T-helper 1 cell treated with Interleukin-12 subunit alpha and Interleukin-12 subunit beta and Interleukin-4 antibody, amounts not matched to agents 30 μg/mL and 1 μg/mL, for 36 hours (primary cell): ENCODE measurements at regions not wholly inside any gene's neighbourhood (a gene's known extent, or its start where the extent isn't known, plus 50 kb on each side); places are given as distances from the start of the nearest gene placed in this dataset.
"Not testable (repeated sequence)": the region's sequence is repeated elsewhere in the genome, so short reads cannot be mapped to it uniquely, and the experiment has no call there.

Source experiments
- H3K27ac Mint-ChIP-seq: one replicate; pipeline ENCODE4 v1.8.0; 2021; ENCODE audit warnings: mild to moderate bottlenecking, mixed read lengths
- H3K27me3 Mint-ChIP-seq: one replicate; pipeline ENCODE4 v1.8.0; 2021; ENCODE audit warnings: low read depth, mixed read lengths
- H3K36me3 Mint-ChIP-seq: one replicate; pipeline ENCODE4 v1.8.0; 2021; ENCODE audit warnings: low read depth, mixed read lengths
- H3K4me1 Mint-ChIP-seq: one replicate; pipeline ENCODE4 v1.8.0; 2021; ENCODE audit warnings: low read depth, mixed read lengths
- H3K4me3 Mint-ChIP-seq: one replicate; pipeline ENCODE4 v1.8.0; 2021; ENCODE audit warnings: mild to moderate bottlenecking, moderate library complexity, mixed read lengths
- H3K9me3 Mint-ChIP-seq: one replicate; pipeline ENCODE4 v1.8.0; 2021; ENCODE audit warnings: mixed read lengths

GRCh38 chr3:104257486-104257885 is 1109.2 kb upstream of the ALCAM start:
- H3K4me1 Mint-ChIP-seq = no peaks in the 10 kb centered on the region
- peaks cover 2% of the 10 kb centered on the region for H3K9me3 Mint-ChIP-seq
- no peak overlapping the region for H3K27ac Mint-ChIP-seq
- H3K36me3 Mint-ChIP-seq = no peaks in the 10 kb centered on the region
- H3K27me3 Mint-ChIP-seq = no peaks in the 10 kb centered on the region
- H3K4me3 Mint-ChIP-seq = no peak overlapping the region

GRCh38 chr3:104263477-104263876 is 1103.2 kb upstream of the ALCAM start:
- no peaks in the 10 kb centered on the region for H3K36me3 Mint-ChIP-seq
- no peaks in the 10 kb centered on the region for H3K27me3 Mint-ChIP-seq
- H3K4me1 Mint-ChIP-seq = no peaks in the 10 kb centered on the region

GRCh38 chr3:104266219-104266618 is 1100.5 kb upstream of the ALCAM start:
- H3K9me3 Mint-ChIP-seq, H3K4me3 Mint-ChIP-seq, H3K36me3 Mint-ChIP-seq, H3K27me3 Mint-ChIP-seq, H3K4me1 Mint-ChIP-seq, H3K27ac Mint-ChIP-seq: not testable (repeated sequence)

More at GRCh38 chr3:104263477-104263876, 1103.2 kb upstream of the ALCAM start:
- no peak overlapping the region for H3K4me3 Mint-ChIP-seq
- H3K9me3 Mint-ChIP-seq = no peaks in the 10 kb centered on the region
- H3K27ac Mint-ChIP-seq = no peak overlapping the region

- Mint-ChIP-seq H3K36me3 (no peaks in the 10 kb centered on the region), H3K4me3 (no peak overlapping the region), H3K4me1 (no peaks in the 10 kb centered on the region), H3K9me3 (no peaks in the 10 kb centered on the region), H3K27ac (no peak overlapping the region), H3K27me3 (no peaks in the 10 kb centered on the region)
Observed at GRCh38 chr3:104269771-104270170, 1096.9 kb upstream of the ALCAM start.

DNA sequence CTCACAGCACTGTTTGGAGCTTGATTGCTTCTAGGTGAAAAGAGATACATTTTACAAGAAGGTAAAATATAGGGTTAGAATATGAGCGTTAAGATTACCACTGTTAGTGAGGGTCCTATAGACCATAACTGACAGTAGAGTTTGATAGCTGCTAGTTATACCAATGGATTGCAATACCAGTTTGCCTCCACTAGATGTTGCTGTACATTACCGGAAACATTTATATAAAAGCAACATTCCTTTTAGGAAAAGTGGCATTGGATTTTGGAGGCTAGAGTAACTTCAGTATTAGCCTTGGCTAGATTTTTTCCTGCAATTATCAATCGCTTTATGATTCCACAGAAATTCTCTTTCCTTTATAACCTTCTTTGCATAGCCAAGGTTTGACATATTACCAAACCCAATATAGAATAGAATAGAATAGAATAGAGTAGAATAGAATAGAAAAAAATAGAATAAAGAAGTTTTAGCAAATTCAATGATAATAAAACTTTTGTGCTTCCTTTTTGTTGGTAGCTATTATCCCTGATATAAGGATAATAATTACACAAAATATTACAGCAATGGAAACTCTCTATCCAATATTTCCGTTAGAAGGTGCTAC is 1093.6 kb upstream of the ALCAM start:
- Mint-ChIP-seq H3K4me1 (no peaks in the 10 kb centered on the region), H3K27me3 (no peaks in the 10 kb centered on the region), H3K9me3 (no peaks in the 10 kb centered on the region), H3K36me3 (no peaks in the 10 kb centered on the region), H3K4me3 (no peak overlapping the region), H3K27ac (no peak overlapping the region)

DNA sequence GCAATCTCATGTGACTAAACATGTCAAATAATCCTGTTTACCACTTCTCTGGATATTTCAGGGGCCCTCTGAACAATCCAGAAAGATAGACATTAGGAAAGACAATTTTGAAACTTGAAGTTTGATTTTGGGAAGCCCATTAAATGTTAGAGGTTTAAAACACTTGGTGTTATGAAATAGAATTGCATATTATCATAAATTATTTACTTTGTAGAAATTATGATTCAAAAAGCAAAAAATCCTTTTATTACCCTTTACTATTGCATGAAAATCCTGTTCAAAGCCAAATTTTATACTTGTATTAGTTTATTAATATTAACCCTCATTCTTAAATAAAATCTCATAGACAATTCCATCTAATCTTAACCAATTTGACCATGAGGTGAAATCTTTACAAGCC is 1091.5 kb upstream of the ALCAM start:
- no peaks in the 10 kb centered on the region for H3K9me3 Mint-ChIP-seq
- H3K4me3 Mint-ChIP-seq = no peak overlapping the region
- no peak overlapping the region for H3K27ac Mint-ChIP-seq
- no peaks in the 10 kb centered on the region for H3K36me3 Mint-ChIP-seq
- peaks cover 3% of the 10 kb centered on the region for H3K4me1 Mint-ChIP-seq
- H3K27me3 Mint-ChIP-seq = no peaks in the 10 kb centered on the region

DNA sequence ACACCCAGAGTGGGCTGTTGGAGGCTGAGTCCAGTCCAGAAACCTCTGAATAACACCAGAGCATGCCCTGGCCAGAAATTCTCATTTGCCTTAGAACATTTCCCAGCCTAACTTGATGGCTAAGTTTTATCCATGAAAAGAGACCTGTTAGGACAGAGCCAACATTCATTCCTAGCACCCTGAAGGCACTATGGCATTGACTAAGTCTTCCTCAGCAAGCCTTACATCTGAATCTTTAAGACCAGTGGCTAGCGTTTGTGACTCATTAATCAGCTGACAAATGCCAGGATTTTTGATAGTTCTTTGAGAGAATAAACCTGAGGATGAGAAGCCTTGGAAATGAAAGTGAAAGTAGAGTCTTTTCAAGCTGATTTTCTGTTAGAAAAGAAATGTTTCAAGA is 1087.1 kb upstream of the ALCAM start:
- H3K4me1 Mint-ChIP-seq = peaks cover 3% of the 10 kb centered on the region
- no peaks in the 10 kb centered on the region for H3K36me3 Mint-ChIP-seq
- no peak overlapping the region for H3K4me3 Mint-ChIP-seq
- peaks cover 19% of the 10 kb centered on the region for H3K9me3 Mint-ChIP-seq
- H3K27me3 Mint-ChIP-seq = no peaks in the 10 kb centered on the region
- peak overlapping the region; percentile 26 for H3K27ac Mint-ChIP-seq

- peaks cover 3% of the 10 kb centered on the region for H3K4me1 Mint-ChIP-seq
- H3K9me3 Mint-ChIP-seq = peaks cover 19% of the 10 kb centered on the region
- H3K36me3 Mint-ChIP-seq = no peaks in the 10 kb centered on the region
- H3K27ac Mint-ChIP-seq = no peak overlapping the region
- no peaks in the 10 kb centered on the region for H3K27me3 Mint-ChIP-seq
- no peak overlapping the region for H3K4me3 Mint-ChIP-seq
Observed at GRCh38 chr3:104281713-104282112, 1085.0 kb upstream of the ALCAM start.

DNA sequence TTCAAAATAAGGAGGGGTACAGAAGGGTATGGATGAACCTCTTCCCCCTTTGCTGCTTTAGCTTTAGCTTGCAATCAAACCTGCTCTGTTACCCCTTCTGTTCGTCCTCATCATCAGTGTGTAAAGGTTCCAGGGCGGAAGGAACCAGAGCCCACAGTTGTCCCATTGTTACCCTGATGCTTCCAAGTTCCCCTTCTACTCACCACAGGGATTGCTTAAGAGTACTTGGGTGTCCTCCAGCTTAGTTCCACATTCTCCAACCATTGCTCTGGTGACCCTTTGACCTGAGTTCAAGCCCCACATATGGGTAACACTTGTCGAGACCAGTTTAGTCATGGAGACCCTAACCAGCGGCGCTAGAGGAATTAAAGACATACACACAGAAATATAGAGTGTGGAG is 1080.1 kb upstream of the ALCAM start:
- Mint-ChIP-seq H3K27ac (no peak overlapping the region), H3K4me3 (no peak overlapping the region), H3K4me1 (peaks cover 4% of the 10 kb centered on the region), H3K9me3 (peaks cover 16% of the 10 kb centered on the region), H3K36me3 (no peaks in the 10 kb centered on the region), H3K27me3 (no peaks in the 10 kb centered on the region)

GRCh38 chr3:104291437-104291851 is 1075.3 kb upstream of the ALCAM start:
- Mint-ChIP-seq H3K36me3 (no peaks in the 10 kb centered on the region), H3K27me3 (no peaks in the 10 kb centered on the region), H3K9me3 (peaks cover 3% of the 10 kb centered on the region), H3K27ac (peak overlapping the region; percentile 37), H3K4me3 (peak overlapping the region; percentile 8), H3K4me1 (peaks cover 10% of the 10 kb centered on the region)

- Mint-ChIP-seq H3K9me3 (peaks cover 3% of the 10 kb centered on the region), H3K4me3 (peak overlapping the region; percentile 8), H3K4me1 (peaks cover 10% of the 10 kb centered on the region), H3K27ac (peak overlapping the region; percentile 37), H3K36me3 (no peaks in the 10 kb centered on the region), H3K27me3 (no peaks in the 10 kb centered on the region)
Observed at GRCh38 chr3:104291878-104292277, 1074.8 kb upstream of the ALCAM start.

DNA sequence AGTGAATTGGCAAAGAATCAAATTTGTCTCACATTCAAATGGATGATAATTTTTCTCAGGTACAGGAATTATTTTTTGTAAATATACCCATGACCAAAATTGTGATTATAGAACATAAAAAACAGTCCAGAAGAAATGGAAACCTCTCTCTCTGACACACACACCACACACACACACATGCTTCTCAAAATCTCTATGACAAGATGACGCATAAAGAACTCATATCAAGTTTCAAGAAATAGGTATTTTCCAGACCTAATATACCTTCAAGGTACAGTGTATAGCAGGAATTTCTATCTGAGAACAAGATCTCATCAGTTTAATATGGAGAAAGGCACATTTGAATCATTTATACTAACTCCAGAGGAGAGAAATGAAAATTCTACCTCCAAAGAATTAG is 1069.1 kb upstream of the ALCAM start:
- H3K4me1 Mint-ChIP-seq = no peaks in the 10 kb centered on the region
- H3K36me3 Mint-ChIP-seq = no peaks in the 10 kb centered on the region
- H3K9me3 Mint-ChIP-seq = no peaks in the 10 kb centered on the region
- no peak overlapping the region for H3K4me3 Mint-ChIP-seq
- no peak overlapping the region for H3K27ac Mint-ChIP-seq
- no peaks in the 10 kb centered on the region for H3K27me3 Mint-ChIP-seq

- no peak overlapping the region for H3K27ac Mint-ChIP-seq
- H3K4me1 Mint-ChIP-seq = no peaks in the 10 kb centered on the region
- H3K27me3 Mint-ChIP-seq = no peaks in the 10 kb centered on the region
- no peaks in the 10 kb centered on the region for H3K36me3 Mint-ChIP-seq
- no peak overlapping the region for H3K4me3 Mint-ChIP-seq
- no peaks in the 10 kb centered on the region for H3K9me3 Mint-ChIP-seq
Observed at GRCh38 chr3:104298662-104299061, 1068.0 kb upstream of the ALCAM start.

DNA sequence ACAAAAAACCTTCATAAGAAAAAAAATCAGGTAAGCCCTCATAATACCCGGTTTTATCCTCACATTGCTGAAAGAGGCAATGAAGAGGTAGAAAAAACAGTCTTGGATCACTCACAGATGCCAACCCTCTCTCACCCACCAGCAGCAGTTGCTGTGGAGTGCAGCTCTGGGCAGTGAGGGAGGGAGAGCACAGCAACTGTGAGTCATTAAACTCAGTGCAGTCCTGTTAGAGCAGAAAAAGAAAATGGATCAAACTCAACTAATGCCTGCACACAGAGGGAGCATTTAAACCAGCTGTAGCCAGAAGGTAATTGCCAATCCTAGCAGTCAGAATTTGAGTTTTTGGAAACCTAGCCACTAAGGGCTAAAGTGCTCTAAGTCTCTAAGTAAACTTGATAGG is 1050.6 kb upstream of the ALCAM start:
- H3K9me3 Mint-ChIP-seq = peaks cover 11% of the 10 kb centered on the region
- no peak overlapping the region for H3K27ac Mint-ChIP-seq
- no peak overlapping the region for H3K4me3 Mint-ChIP-seq
- H3K4me1 Mint-ChIP-seq = no peaks in the 10 kb centered on the region
- no peaks in the 10 kb centered on the region for H3K27me3 Mint-ChIP-seq
- H3K36me3 Mint-ChIP-seq = no peaks in the 10 kb centered on the region

GRCh38 chr3:104323226-104323625 is 1043.5 kb upstream of the ALCAM start:
- no peak overlapping the region for H3K4me3 Mint-ChIP-seq
- no peaks in the 10 kb centered on the region for H3K27me3 Mint-ChIP-seq
- peaks cover 37% of the 10 kb centered on the region for H3K9me3 Mint-ChIP-seq
- no peaks in the 10 kb centered on the region for H3K4me1 Mint-ChIP-seq
- H3K36me3 Mint-ChIP-seq = no peaks in the 10 kb centered on the region
- no peak overlapping the region for H3K27ac Mint-ChIP-seq

- Mint-ChIP-seq H3K4me3 (no peak overlapping the region), H3K27ac (no peak overlapping the region), H3K36me3 (no peaks in the 10 kb centered on the region), H3K27me3 (no peaks in the 10 kb centered on the region), H3K4me1 (no peaks in the 10 kb centered on the region), H3K9me3 (no peaks in the 10 kb centered on the region)
Observed at GRCh38 chr3:104347291-104347690, 1019.4 kb upstream of the ALCAM start.
